NCI-H2107 (cell line): ENCODE measurements at regions not wholly inside any gene's neighbourhood (a gene's known extent, or its start where the extent isn't known, plus 50 kb on each side); places are given as distances from the start of the nearest gene placed in this dataset.

ENCODE experiments used
- DNase-seq: peaks from one replicate; lab custom pipeline; 2025; lab: John Stamatoyannopoulos, UW

DNA sequence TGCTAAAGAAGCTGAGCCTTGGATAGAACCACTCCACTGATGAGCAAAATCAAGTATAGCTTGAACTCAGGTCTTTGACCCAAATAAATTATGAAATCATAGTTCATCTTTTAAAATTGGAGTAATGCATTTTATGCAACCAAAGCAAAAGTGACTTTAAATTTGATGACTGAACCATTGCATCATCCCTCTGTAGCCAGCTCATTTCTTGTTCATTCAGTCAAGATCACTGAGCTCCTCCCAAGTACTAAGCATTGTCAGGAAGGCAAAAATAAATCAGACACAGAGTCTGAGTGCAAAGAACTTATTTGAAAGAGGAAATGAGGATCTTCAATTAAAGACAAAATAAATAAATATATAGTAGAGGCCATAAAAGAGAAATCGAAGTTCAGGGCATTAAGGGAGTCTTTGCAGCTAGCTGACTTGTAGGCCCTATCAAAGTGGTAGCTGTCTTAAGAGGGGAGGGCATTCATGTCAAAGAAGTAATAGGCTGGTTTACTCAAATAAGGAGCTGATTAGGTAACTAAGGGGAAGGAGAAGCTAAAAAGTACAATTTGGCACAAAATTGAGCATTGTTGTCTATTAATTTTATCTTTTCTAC is 411.8 kb downstream of the MTX2 start:
- no peak for DNase-seq

GRCh38 chr2:176681584-176682115 is 412.4 kb downstream of the MTX2 start:
- DNase-seq, result no peak

- DNase-seq, result no peak
Measured at GRCh38 chr2:176682278-176682677, 413.0 kb downstream of the MTX2 start.

DNA sequence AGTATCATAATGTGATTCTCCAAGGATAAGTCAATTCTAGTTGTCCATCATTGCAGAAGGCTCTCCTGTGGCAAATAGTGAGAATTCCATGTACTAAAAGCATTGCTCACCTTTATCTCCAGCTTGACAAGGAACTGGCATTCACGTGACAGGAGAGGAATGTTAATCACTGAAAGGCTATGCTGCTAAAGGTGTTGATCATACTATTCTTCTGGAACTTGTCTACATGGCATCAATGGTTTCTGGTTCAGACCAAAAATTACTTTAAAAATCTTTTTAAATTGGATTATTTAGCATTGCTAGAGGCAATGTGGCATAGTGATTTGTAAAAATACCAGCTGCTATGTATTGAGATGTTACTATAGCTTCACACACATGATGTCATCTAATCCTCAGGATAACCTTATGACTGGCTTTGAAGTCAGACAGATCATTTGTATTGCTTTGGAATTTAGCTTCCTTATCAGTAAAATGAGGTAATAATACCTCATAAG is 414.4 kb downstream of the MTX2 start:
- no peak for DNase-seq

DNA sequence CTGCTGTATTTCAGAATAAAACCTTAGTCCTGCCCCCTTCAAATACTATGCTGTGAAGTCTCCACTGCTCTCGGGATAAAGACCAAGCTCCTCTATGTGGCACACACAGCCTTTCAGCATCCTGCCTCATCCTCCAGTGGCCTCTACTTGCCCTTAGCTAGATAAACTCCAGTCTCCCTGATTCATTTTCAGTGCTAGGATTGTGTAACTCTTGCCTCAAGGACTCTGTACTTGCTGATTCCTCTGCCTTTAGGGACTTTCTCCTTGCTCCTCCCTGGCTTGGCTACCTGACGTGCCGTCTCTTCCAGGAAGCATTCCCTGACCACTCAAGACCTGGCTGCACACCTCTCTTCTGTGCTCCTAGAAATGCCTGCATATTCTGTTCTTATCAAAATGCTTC is 416.7 kb downstream of the MTX2 start:
- no peak for DNase-seq

- no peak for DNase-seq
Measured at GRCh38 chr2:176686328-176686727, 417.1 kb downstream of the MTX2 start.

- DNase-seq, result no peak
Measured at GRCh38 chr2:176687342-176687741, 418.1 kb downstream of the MTX2 start.

GRCh38 chr2:176687944-176688343 is 418.7 kb downstream of the MTX2 start:
- DNase-seq, result no peak

DNA sequence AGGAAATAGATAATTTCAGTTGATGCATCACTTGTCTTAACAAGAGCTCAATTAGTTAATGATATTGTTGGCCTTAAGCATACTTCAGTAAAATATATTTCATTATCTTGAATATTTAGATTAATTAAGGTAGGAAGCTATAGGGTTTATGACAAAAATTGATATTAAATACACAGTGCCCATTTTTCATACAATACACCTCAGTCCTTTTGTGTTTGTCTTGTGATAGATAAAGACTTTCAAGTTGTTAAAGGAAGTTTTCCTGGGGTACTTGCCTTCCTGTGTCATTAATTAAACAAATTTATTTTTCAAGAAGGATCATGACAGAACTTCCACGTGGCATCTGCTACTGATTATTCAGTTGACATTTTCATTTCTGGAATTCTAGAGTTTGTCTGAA is 420.5 kb downstream of the MTX2 start:
- DNase-seq, result no peak

DNA sequence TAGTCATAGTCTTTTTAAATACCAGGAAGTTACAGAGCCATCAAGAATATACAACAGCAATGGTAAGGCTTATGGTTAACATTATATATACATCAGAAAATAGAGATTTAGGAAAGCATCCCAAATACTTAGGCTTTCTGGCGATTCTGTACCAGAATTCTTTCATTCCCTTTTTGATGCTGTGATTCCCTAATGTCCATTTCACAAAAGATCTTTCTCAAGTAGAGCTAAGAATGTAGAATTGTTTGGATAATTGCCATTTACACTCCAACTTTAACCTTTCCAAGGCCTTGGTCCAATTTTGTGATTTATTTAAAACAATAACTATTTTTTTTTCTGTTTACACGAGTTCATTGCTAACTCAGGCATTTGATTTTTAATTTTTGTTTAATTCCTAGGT is 422.2 kb downstream of the MTX2 start:
- no peak for DNase-seq

- no peak for DNase-seq
Measured at GRCh38 chr2:176692533-176692932, 423.3 kb downstream of the MTX2 start.

- no peak for DNase-seq
Measured at GRCh38 chr2:176699098-176699497, 429.9 kb downstream of the MTX2 start.

DNA sequence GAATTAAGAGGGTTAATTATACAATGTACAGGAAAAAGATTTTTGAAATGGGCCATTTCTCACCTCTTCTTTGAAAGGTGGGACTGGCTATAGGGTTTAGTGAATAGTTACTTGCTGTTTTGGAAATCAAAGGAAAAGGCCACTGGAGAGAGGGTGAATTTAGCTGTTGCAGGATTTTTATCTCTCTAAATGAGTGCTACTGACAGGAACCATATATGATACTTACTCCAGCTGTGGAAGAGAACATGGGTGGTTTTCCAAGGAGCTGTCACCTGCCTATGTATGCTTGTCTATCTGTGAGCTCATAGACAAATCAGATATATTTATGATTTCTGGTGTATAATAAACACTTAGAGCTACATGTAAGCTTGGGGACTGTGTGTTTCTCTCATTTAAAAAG is 430.4 kb downstream of the MTX2 start:
- no peak for DNase-seq

GRCh38 chr2:176702131-176702530 is 432.9 kb downstream of the MTX2 start:
- DNase-seq, result no peak

- DNase-seq, result no peak
Measured at GRCh38 chr2:176704282-176704858, 435.1 kb downstream of the MTX2 start.

DNA sequence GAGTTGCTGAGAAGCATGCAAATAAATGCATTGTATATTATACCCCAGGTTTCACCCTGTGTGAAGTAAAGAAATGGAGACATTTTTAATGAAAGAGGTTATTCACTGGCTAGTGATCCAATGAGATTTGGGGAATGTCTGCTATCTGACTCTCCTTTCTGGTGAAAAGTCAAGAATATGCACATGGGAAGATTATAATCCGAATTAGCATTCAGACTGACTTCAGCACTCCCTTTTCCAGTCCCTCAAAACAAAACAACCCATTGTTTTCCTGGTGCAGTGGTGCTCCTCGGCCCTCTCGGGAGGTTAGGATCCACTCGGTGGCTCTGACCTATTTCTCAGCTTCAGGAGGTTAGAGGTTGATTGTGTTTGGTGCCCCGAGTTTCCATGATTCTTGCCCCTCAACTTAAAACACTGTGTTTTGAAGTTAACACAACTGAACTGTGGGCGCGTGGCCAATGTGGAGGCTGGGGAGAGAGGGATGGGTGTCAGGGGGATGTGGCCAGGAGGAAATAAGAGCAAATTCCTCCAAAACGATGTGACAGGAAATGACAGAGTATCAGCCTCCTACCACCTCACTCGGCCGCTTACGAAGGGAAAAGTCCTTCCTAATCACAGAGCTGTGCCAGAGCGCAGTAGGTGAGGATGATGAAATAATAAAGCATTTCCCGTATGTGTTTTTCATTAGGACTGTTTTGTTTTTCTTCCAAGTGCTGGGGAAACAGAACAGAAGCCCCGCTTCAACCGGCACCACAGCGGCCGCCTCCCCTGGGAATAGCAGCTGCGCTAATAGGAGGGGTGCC is 440.1 kb downstream of the MTX2 start:
- no peak for DNase-seq

- DNase-seq, result no peak
Measured at GRCh38 chr2:176709991-176710390, 440.7 kb downstream of the MTX2 start.

DNA sequence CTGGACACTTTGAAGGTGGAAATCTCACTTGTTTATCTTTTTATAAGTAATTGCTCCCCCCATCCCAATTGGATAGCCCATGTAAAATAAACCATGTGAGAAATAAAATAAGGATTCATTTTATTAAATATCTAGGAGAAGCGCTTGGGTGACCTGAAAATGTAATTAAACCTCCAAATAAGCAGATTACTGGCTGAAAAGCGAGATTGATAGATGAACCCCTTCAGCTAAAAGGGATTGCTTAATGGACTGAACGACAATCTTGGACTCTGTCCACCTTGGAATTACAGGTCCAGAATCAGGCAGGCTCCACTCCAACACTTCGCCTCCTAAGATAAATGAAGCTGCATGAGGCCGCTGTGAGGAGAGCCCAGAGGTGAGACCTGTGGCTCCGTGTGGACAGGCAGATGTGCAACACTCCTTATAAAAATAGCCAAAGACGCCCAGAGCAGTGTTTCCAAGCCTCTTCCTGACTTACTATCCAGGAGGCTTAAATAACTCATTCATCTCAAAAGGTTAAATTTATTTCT is 441.5 kb downstream of the MTX2 start:
- no peak for DNase-seq

GRCh38 chr2:176725873-176726645 is 456.8 kb downstream of the MTX2 start:
- no peak for DNase-seq

DNA sequence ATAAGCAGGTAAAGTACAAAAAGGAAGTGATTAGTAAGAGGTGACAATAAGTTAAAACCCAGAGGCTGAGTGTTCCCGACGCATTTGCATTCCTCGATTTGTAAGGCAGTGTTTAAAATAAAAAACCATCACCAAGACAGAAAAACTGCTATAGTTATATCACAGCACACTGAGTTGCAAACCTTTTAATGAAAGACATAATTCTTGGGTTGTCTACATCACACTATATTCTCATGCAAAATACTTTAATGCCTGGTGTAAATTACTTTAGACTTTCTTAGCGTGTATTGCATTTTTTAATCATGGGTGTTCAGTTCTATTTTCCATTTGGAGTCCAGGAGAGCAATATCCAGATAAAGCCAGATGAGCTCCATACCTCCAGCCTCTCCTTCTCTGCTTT is 458.5 kb downstream of the MTX2 start:
- DNase-seq, result no peak

GRCh38 chr2:176729706-176730569 is 460.7 kb downstream of the MTX2 start:
- DNase-seq, result peak; percentile 4
